B cell (primary cell): ENCODE measurements at regions not wholly inside any gene's neighbourhood (a gene's known extent, or its start where the extent isn't known, plus 50 kb on each side); places are given as distances from the start of the nearest gene placed in this dataset.

ENCODE experiments used
- ATAC-seq: fragments of 200-7000 bp; cut with Tn5 transposase; one replicate; pipeline ENCODE4 v1.10.0; 2021; ENCODE audit warnings: low read depth, mild to moderate bottlenecking, moderate number of reproducible peaks, moderate library complexity
- CTCF ChIA-PET: fragments of 350-600 bp; sonication (Branson Sonifier 250); formaldehyde crosslinking; loops from one replicate; lab custom pipeline; 2021; ENCODE audit warnings: antibody characterized with exemption, inconsistent platforms; lab: Charles Lee
- POLR2A ChIA-PET: fragments of 350-600 bp; sonication (Branson Sonifier 250); formaldehyde crosslinking; loops from one replicate; lab custom pipeline; 2021; ENCODE audit warnings: antibody characterized with exemption; lab: Charles Lee
- DNase-seq: peaks from one replicate; pipeline ENCODE4 v3.0.0; 2013
- H2AFZ ChIP-seq: 2 replicates; pipeline ENCODE4 v1.6.1; 2012; ENCODE audit warnings: mild to moderate bottlenecking, low read depth, low read length; ENCODE audit not compliant: insufficient read depth, poor library complexity, severe bottlenecking
- H3K27ac ChIP-seq, 2 donors: 1 replicate in 1 of 2; 2 replicates in 1 of 2; pipeline ENCODE4 v1.5.1; 2012 to 2013; ENCODE audit warnings: low read length in 2 of 2, mild to moderate bottlenecking in 2 of 2, moderate library complexity in 1 of 2
- H3K27me3 ChIP-seq, 4 experiments: fragments of 200-600 bp in 1 of 4; sonication (generic) in 1 of 4; replicated peaks in 1 of 4; 1 replicate in 2 of 4; 2 replicates in 2 of 4; pipeline versions ENCODE4 v1.6.1 to v1.7.0; 2013 to 2016; ENCODE audit warnings: low read length in 3 of 4, mild to moderate bottlenecking in 2 of 4, mixed read lengths in 1 of 4, moderate library complexity in 1 of 4; ENCODE audit not compliant: insufficient read depth in 4 of 4, control insufficient read depth in 3 of 4; ENCODE audit errors: control extremely low read depth in 1 of 4
- H3K36me3 ChIP-seq, 2 experiments: replicated peaks in 1 of 2; 1 replicate in 1 of 2; 2 replicates in 1 of 2; pipeline versions ENCODE4 v1.6.1 to v1.7.1; 2013; ENCODE audit warnings: low read length in 1 of 2; ENCODE audit not compliant: insufficient read depth in 2 of 2, control insufficient read depth in 1 of 2; ENCODE audit errors: control extremely low read depth in 1 of 2, extremely low read depth in 1 of 2
- H3K4me1 ChIP-seq, 2 donors: fragments of 200-600 bp in 1 of 2; sonication (generic) in 1 of 2; 1 replicate in 1 of 2; 2 replicates in 1 of 2; pipeline versions ENCODE4 v1.5.1 to v1.6.1; 2013 to 2017; ENCODE audit warnings: low read length in 2 of 2; ENCODE audit not compliant: control insufficient read depth in 2 of 2, insufficient read depth in 2 of 2
- H3K4me2 ChIP-seq: replicated peaks from 2 replicates; pipeline ENCODE3; 2012; ENCODE audit warnings: mild to moderate bottlenecking, low read depth, low read length; ENCODE audit not compliant: poor library complexity, severe bottlenecking
- H3K4me3 ChIP-seq, 5 experiments: fragments of 200-600 bp in 1 of 5; sonication (generic) in 1 of 5; 1 replicate in 3 of 5; 2 replicates in 2 of 5; pipeline versions ENCODE4 v1.5.1 to v1.7.0; 2011 to 2016; ENCODE audit warnings: low read length in 4 of 5, mild to moderate bottlenecking in 4 of 5, low read depth in 2 of 5, control low read depth in 1 of 5, moderate library complexity in 1 of 5; ENCODE audit not compliant: insufficient read depth in 1 of 5; ENCODE audit errors: control extremely low read depth in 1 of 5, extremely low read depth in 1 of 5
- H3K79me2 ChIP-seq: fragments of 200-600 bp; sonication (generic); one replicate; pipeline ENCODE4 v1.6.0; 2016; ENCODE audit warnings: low read length; ENCODE audit not compliant: control insufficient read depth, insufficient read depth
- H3K9ac ChIP-seq: fragments of 200-600 bp; sonication (generic); 2 replicates; pipeline ENCODE4 v1.6.1; 2017; ENCODE audit warnings: mild to moderate bottlenecking, low read length, moderate library complexity
- H3K9me3 ChIP-seq, 3 donors: one replicate each; pipeline versions ENCODE4 v1.6.1 to v1.7.1; 2013; ENCODE audit warnings: low read length in 2 of 3; ENCODE audit not compliant: control insufficient read depth in 2 of 3, insufficient read depth in 1 of 3; ENCODE audit errors: control extremely low read depth in 1 of 3
- H4K20me1 ChIP-seq: 2 replicates; pipeline ENCODE4 v1.6.0; 2012; ENCODE audit warnings: mild to moderate bottlenecking, low read length; ENCODE audit not compliant: insufficient read depth, control insufficient read depth, poor library complexity, severe bottlenecking
- H3K27ac Mint-ChIP-seq: one replicate; pipeline ENCODE4 v1.8.0; 2021; ENCODE audit warnings: mixed read lengths
- H3K27me3 Mint-ChIP-seq: one replicate; pipeline ENCODE4 v1.8.0; 2021; ENCODE audit warnings: mixed read lengths
- H3K4me1 Mint-ChIP-seq: one replicate; pipeline ENCODE4 v1.8.0; 2021; ENCODE audit warnings: mixed read lengths
- H3K4me3 Mint-ChIP-seq: one replicate; pipeline ENCODE4 v1.8.0; 2021; ENCODE audit warnings: mixed read lengths
- H3K9me3 Mint-ChIP-seq: one replicate; pipeline ENCODE4 v1.8.0; 2022; ENCODE audit warnings: mixed read lengths; ENCODE audit not compliant: insufficient read depth
- CTCF ChIP-seq: fragments of 200-600 bp; IDR thresholded peaks from one replicate; pipeline ENCODE4 v1.8.0; 2022; ENCODE audit warnings: antibody characterized with exemption, mild to moderate bottlenecking
- EZH2 ChIP-seq: IDR thresholded peaks from 2 replicates; pipeline ENCODE4 v1.6.1; 2012; ENCODE audit warnings: borderline replicate concordance, low read depth, mild to moderate bottlenecking, moderate library complexity, low read length; ENCODE audit not compliant: insufficient read depth, poor library complexity, severe bottlenecking
- WGBS: methylation state at CpG from one replicate; pipeline ENCODE4 v1.1.5; 2013; ENCODE audit warnings: missing lambda C conversion rate; ENCODE audit not compliant: insufficient coverage; 5-methylcytosine and 5-hydroxymethylcytosine counted together
- intact Hi-C: fragments of 100-400 bp; cut with micrococcal nuclease; formaldehyde crosslinking; loops from one replicate; pipeline ENCODE4 v1.10.0; 2022

GRCh38 chr10:104580774-104581675, 60.1 kb upstream of the SORCS3 start:
- H3K9me3 Mint-ChIP-seq = no peaks in the 10 kb centered on the region
- Histone ChIP-seq H3K9ac (no peak overlapping the region), H3K4me3 (no peak overlapping the region), H3K4me2 (no peak overlapping the region), H3K4me1 (no peaks in the 10 kb centered on the region), H3K79me2 (no peaks in the 10 kb centered on the region), H2AFZ (peak overlapping the region; percentile 1), H3K9me3 (peaks cover 0 to 12% (median 0%) of the 10 kb centered on the region in 3 donors), H3K27me3 (peaks cover 0 to 25% (median 0%) of the 10 kb centered on the region in 4 experiments), H4K20me1 (no peaks in the 10 kb centered on the region), H3K27ac (no peak overlapping the region), H3K36me3 (no peaks in the 10 kb centered on the region)
- intact Hi-C loops = no loop called here
- ATAC-seq = no peak
- peak; percentile 53 for DNase-seq
- peaks cover 16% of the 10 kb centered on the region for H3K27me3 Mint-ChIP-seq
- TF ChIP-seq EZH2 = no peak
- TF ChIP-seq CTCF = peak; percentile 88
- ChIA-PET POLR2A (no interaction called here), CTCF (interaction anchor here (1.0 to 1.9 kb wide), 4 partner anchors 8 to 289 kb away, joined by 3 to 4 read pairs (median 3); no protein-coding TSS in a partner anchor)
- 46% methylated on average over 20 of the region's 20 CpGs for WGBS
- no peaks in the 10 kb centered on the region for H3K4me1 Mint-ChIP-seq
- no peak overlapping the region for H3K27ac Mint-ChIP-seq
- no peak overlapping the region for H3K4me3 Mint-ChIP-seq
